SK-N-SH treated with all-trans-retinoic acid at 6 μM for 48 hours (cell line): ENCODE measurements at regions not wholly inside any gene's neighbourhood (a gene's known extent, or its start where the extent isn't known, plus 50 kb on each side); places are given as distances from the start of the nearest gene placed in this dataset.

Experiments used
- ATAC-seq: fragments of 200-7000 bp; cut with Tn5 transposase; 3 replicates; pipeline ENCODE4 v1.9.1; 2020; ENCODE audit warnings: mild to moderate bottlenecking, moderate library complexity
- ARNTL ChIP-seq: fragments of 450-650 bp; formaldehyde crosslinking; IDR thresholded peaks from 2 replicates; pipeline ENCODE4 v1.5.0; 2020; ENCODE audit warnings: low read depth, mild to moderate bottlenecking, moderate library complexity, borderline replicate concordance
- CREB5 ChIP-seq: fragments of 250-450 bp; sonication (Bioruptor Pico); IDR thresholded peaks from 2 replicates; pipeline ENCODE4 v1.5.1; 2020; ENCODE audit warnings: low read depth, mild to moderate bottlenecking, moderate library complexity
- CSRNP3 ChIP-seq: fragments of 250-450 bp; sonication (Bioruptor Pico); IDR thresholded peaks from 2 replicates; pipeline ENCODE4 v1.5.1; 2021; ENCODE audit warnings: mild to moderate bottlenecking, moderate library complexity
- ESRRG ChIP-seq: fragments of 250-450 bp; sonication (Bioruptor Pico); IDR thresholded peaks from 2 replicates; pipeline ENCODE4 v1.6.1; 2021; ENCODE audit warnings: mild to moderate bottlenecking
- ISL1 ChIP-seq: fragments of 250-450 bp; sonication (Bioruptor Pico); IDR thresholded peaks from 2 replicates; pipeline ENCODE4 v2.1.2; 2022; ENCODE audit warnings: mild to moderate bottlenecking, moderate library complexity
- OSR1 ChIP-seq: fragments of 250-450 bp; sonication (Bioruptor Pico); IDR thresholded peaks from 2 replicates; pipeline ENCODE4 v1.8.0; 2022; ENCODE audit warnings: moderate library complexity, mild to moderate bottlenecking, inconsistent platforms
- RARB ChIP-seq: fragments of 250-450 bp; sonication (Bioruptor Pico); IDR thresholded peaks from 2 replicates; pipeline ENCODE4 v1.8.0; 2021; ENCODE audit warnings: mild to moderate bottlenecking, moderate library complexity
- SNAI2 ChIP-seq: fragments of 250-450 bp; sonication (Bioruptor Pico); IDR thresholded peaks from 2 replicates; pipeline ENCODE4 v1.5.0; 2020; ENCODE audit warnings: mild to moderate bottlenecking, moderate library complexity
- TCF4 ChIP-seq: fragments of 250-450 bp; sonication (Bioruptor Pico); IDR thresholded peaks from 2 replicates; pipeline ENCODE4 v1.8.0; 2021; ENCODE audit warnings: mild to moderate bottlenecking, moderate library complexity, borderline replicate concordance
- TOX ChIP-seq: fragments of 250-450 bp; sonication (Bioruptor Pico); IDR thresholded peaks from 2 replicates; pipeline ENCODE4 v1.8.0; 2021; ENCODE audit warnings: mild to moderate bottlenecking, moderate library complexity, borderline replicate concordance
- ZC3H10 ChIP-seq: fragments of 250-450 bp; sonication (Bioruptor Pico); IDR thresholded peaks from 2 replicates; pipeline ENCODE4 v1.5.1; 2021; ENCODE audit warnings: mild to moderate bottlenecking, moderate library complexity
- ZFP3 ChIP-seq: fragments of 250-450 bp; sonication (Bioruptor Pico); IDR thresholded peaks from 2 replicates; pipeline ENCODE4 v1.5.0; 2020; ENCODE audit warnings: mild to moderate bottlenecking, moderate library complexity
- ZFP30 ChIP-seq: fragments of 450-650 bp; formaldehyde crosslinking; IDR thresholded peaks from 2 replicates; pipeline ENCODE4 v1.5.0; 2022; ENCODE audit warnings: mild to moderate bottlenecking, moderate library complexity
- ZNF70 ChIP-seq: fragments of 450-650 bp; formaldehyde crosslinking; IDR thresholded peaks from 2 replicates; pipeline ENCODE4 v1.5.0; 2020; ENCODE audit warnings: mild to moderate bottlenecking, moderate library complexity
- ZNF8 ChIP-seq: fragments of 450-650 bp; formaldehyde crosslinking; IDR thresholded peaks from 2 replicates; pipeline ENCODE4 v1.5.0; 2020; ENCODE audit warnings: mild to moderate bottlenecking, moderate library complexity
- TF ChIP-seq, protein P1 (sequence below): fragments of 250-450 bp; sonication (Bioruptor Pico); IDR thresholded peaks from 2 replicates; pipeline ENCODE4 v1.8.0; 2020; ENCODE audit warnings: mild to moderate bottlenecking, moderate library complexity, borderline replicate concordance

- no peak for ATAC-seq
- TF ChIP-seq ESRRG (no peak), RARB (CRISPR knock-in tag) (no peak), TOX (CRISPR knock-in tag) (no peak), OSR1 (CRISPR knock-in tag) (no peak), ZFP3 (CRISPR knock-in tag) (no peak), SNAI2 (CRISPR knock-in tag) (no peak), ZC3H10 (CRISPR knock-in tag) (no peak), TCF4 (no peak), CSRNP3 (CRISPR knock-in tag) (no peak), CREB5 (CRISPR knock-in tag) (no peak), ZNF8 (CRISPR knock-in tag) (no peak)
- TF ChIP-seq, protein P1, sequence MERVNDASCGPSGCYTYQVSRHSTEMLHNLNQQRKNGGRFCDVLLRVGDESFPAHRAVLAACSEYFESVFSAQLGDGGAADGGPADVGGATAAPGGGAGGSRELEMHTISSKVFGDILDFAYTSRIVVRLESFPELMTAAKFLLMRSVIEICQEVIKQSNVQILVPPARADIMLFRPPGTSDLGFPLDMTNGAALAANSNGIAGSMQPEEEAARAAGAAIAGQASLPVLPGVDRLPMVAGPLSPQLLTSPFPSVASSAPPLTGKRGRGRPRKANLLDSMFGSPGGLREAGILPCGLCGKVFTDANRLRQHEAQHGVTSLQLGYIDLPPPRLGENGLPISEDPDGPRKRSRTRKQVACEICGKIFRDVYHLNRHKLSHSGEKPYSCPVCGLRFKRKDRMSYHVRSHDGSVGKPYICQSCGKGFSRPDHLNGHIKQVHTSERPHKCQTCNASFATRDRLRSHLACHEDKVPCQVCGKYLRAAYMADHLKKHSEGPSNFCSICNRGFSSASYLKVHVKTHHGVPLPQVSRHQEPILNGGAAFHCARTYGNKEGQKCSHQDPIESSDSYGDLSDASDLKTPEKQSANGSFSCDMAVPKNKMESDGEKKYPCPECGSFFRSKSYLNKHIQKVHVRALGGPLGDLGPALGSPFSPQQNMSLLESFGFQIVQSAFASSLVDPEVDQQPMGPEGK (CRISPR knock-in tag) = no peak
- TF ChIP-seq, all 23 proteins: peak for 0
Measured at GRCh38 chr5:54829676-54830535, 155.5 kb downstream of the ESM1 start.

GRCh38 chr5:54829102-54829501 lies 156.3 kb downstream of the ESM1 start:
- ATAC-seq = no peak
- TF ChIP-seq ZNF8 (CRISPR knock-in tag) = no peak
- TF ChIP-seq ISL1 (CRISPR knock-in tag) = no peak
- TF ChIP-seq ZFP3 (CRISPR knock-in tag) = no peak
- TF ChIP-seq CSRNP3 (CRISPR knock-in tag) = no peak
- no peak for TF ChIP-seq SNAI2 (CRISPR knock-in tag)

DNA sequence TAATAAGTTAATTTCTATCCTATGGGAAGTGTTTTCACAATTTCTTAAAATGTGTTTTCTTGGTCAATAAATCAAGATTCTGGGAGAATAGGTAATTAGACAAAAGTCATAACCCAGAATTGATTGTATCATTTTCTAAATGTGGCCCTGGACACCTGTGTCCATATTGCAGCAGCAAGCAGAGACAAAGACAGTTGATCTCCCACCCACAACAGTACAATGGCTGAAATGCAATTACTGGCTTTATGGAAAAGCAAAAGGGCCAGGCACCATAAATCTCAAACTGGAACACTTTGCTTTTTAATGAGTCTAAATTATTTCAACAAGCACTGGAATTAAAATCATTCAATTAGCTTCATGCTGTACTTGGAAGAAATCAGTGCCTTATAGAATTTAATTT lies 157.2 kb downstream of the ESM1 start:
- TF ChIP-seq ZNF70 (no peak), SNAI2 (CRISPR knock-in tag) (no peak), ZC3H10 (CRISPR knock-in tag) (no peak), ISL1 (CRISPR knock-in tag) (no peak), ZFP30 (CRISPR knock-in tag) (no peak), CSRNP3 (CRISPR knock-in tag) (no peak), ARNTL (CRISPR knock-in tag) (no peak), TOX (CRISPR knock-in tag) (no peak), OSR1 (CRISPR knock-in tag) (no peak)
- TF ChIP-seq, protein P1 (CRISPR knock-in tag) = no peak
- ATAC-seq = no peak

- TF ChIP-seq, protein P1 (CRISPR knock-in tag) = no peak
- TF ChIP-seq ESRRG (no peak), ZFP3 (CRISPR knock-in tag) (no peak)
Measured at GRCh38 chr5:54825005-54825404, 160.4 kb downstream of the ESM1 start.

More at GRCh38 chr5:54825005-54825404, 160.4 kb downstream of the ESM1 start:
- no peak for ATAC-seq
